ENCODE measurements at regions not wholly inside any gene's neighbourhood (a gene's known extent, or its start where the extent isn't known, plus 50 kb on each side); places are given as distances from the start of the nearest gene placed in this dataset.

DNA sequence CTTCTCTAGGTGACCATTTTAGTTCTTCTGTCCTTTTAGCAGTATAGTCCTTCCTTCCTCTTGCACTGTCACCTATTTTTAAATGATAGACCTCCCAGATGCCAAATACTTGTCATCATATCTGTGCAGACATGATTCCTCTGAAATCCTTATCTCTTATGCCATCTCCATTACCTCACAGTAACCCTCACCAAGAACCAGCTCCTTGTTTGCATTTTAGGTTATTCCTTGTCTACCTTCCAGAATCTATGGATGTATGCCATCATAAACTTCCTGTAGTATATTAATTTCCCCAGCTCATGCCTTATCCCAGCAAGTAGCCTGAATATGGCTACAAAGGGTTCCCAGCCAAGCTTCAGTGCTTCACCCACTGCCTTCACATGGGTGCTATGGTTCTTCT is 1347.2 kb downstream of the ROBO1 start:
- Mint-ChIP-seq H3K4me3 (no peak overlapping the region), H3K4me1 (peaks cover 14 to 29% of the 10 kb centered on the region in 2 experiments), H3K27ac (no peak overlapping the region), H3K9me3 (no peaks in the 10 kb centered on the region), H3K36me3 (ENCODE audit: insufficient read depth in 1 of 3, low read depth in 3 of 3) (no peaks in the 10 kb centered on the region; a peak in 1 of 7 replicates), H3K27me3 (ENCODE audit: low read depth) (no peaks in the 10 kb centered on the region)
- no peak overlapping the region for H2BK120ac ChIP-seq (ENCODE audit: low read depth, low read length, poor library complexity, severe bottlenecking)
- H4K5ac ChIP-seq (ENCODE audit: insufficient read length, low read depth, low read length): no peak overlapping the region
- H3K18ac ChIP-seq (ENCODE audit: insufficient read length, low read depth, low read length): no peak overlapping the region
- H3K14ac ChIP-seq (ENCODE audit: insufficient read depth, low read length): no peak overlapping the region
- H4K20me1 ChIP-seq (ENCODE audit: control insufficient read depth, insufficient read depth, insufficient read length): no peaks in the 10 kb centered on the region
- H3K23me2 ChIP-seq (ENCODE audit: insufficient read length, low read depth, low read length, poor library complexity, severe bottlenecking): no peaks in the 10 kb centered on the region
- H3K79me2 ChIP-seq (ENCODE audit: insufficient read depth, low read length): no peaks in the 10 kb centered on the region
- no peak overlapping the region for H4K91ac ChIP-seq (ENCODE audit: insufficient read length, low read depth, low read length)
- H2BK20ac ChIP-seq (ENCODE audit: low read depth, low read length, poor library complexity, severe bottlenecking): no peak overlapping the region
- no peak overlapping the region for H3K4me2 ChIP-seq (ENCODE audit: insufficient read depth, insufficient read length, low read length)
- no peak overlapping the region for H3K9ac ChIP-seq (ENCODE audit: extremely low read depth, insufficient read length, low read length)
- no peak overlapping the region for H3T11ph ChIP-seq (ENCODE audit: low read length)
- DNase-seq: no peak
- H3K9me3 ChIP-seq (ENCODE audit: control insufficient read depth, low read depth, low read length): no peaks in the 10 kb centered on the region
- H3K23ac ChIP-seq (ENCODE audit: insufficient read length, low read depth, low read length): no peak overlapping the region
- H3K4ac ChIP-seq (ENCODE audit: low read depth, low read length): no peak overlapping the region
- no peak overlapping the region for H4K8ac ChIP-seq (replicated peaks; ENCODE audit: insufficient read length, low read depth, low read length)
- H2AFZ ChIP-seq (ENCODE audit: low read length): no peak overlapping the region
- TF ChIP-seq, protein P1, sequence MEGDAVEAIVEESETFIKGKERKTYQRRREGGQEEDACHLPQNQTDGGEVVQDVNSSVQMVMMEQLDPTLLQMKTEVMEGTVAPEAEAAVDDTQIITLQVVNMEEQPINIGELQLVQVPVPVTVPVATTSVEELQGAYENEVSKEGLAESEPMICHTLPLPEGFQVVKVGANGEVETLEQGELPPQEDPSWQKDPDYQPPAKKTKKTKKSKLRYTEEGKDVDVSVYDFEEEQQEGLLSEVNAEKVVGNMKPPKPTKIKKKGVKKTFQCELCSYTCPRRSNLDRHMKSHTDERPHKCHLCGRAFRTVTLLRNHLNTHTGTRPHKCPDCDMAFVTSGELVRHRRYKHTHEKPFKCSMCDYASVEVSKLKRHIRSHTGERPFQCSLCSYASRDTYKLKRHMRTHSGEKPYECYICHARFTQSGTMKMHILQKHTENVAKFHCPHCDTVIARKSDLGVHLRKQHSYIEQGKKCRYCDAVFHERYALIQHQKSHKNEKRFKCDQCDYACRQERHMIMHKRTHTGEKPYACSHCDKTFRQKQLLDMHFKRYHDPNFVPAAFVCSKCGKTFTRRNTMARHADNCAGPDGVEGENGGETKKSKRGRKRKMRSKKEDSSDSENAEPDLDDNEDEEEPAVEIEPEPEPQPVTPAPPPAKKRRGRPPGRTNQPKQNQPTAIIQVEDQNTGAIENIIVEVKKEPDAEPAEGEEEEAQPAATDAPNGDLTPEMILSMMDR (conservative IDR thresholded peaks at IDR 0.05): no peak
- H2BK5ac ChIP-seq (ENCODE audit: insufficient read length, low read length): no peak overlapping the region
- H3K56ac ChIP-seq (ENCODE audit: insufficient read length, low read depth, low read length): no peak overlapping the region
- H3K4me1 ChIP-seq (ENCODE audit: insufficient read depth, low read length): peaks cover 4% of the 10 kb centered on the region; the same call in 1 of the 2 replicates
- H3K27ac ChIP-seq (ENCODE audit: insufficient read length, low read depth, low read length): no peak overlapping the region
- no peak overlapping the region for H2AK5ac ChIP-seq (ENCODE audit: insufficient read length, low read length)
- H2BK15ac ChIP-seq (ENCODE audit: low read depth, low read length): no peak overlapping the region
- H3K27me3 ChIP-seq (ENCODE audit: insufficient read depth, low read length): no peaks in the 10 kb centered on the region
- H2BK12ac ChIP-seq (ENCODE audit: insufficient read length, low read depth, low read length): no peak overlapping the region
- H3K79me1 ChIP-seq (ENCODE audit: insufficient read depth, low read depth, low read length, poor library complexity, severe bottlenecking): no peaks in the 10 kb centered on the region
